GM19193 (cell line): ENCODE measurements at regions not wholly inside any gene's neighbourhood (a gene's known extent, or its start where the extent isn't known, plus 50 kb on each side); places are given as distances from the start of the nearest gene placed in this dataset.

Experiments
- POLR2A ChIP-seq: IDR thresholded peaks from 4 replicates; pipeline ENCODE4 v1.6.1; 2011; ENCODE audit not compliant: insufficient read depth, insufficient read length; ENCODE audit errors: extremely low read depth

- TF ChIP-seq POLR2A: no peak
These were observed 725.9 kb downstream of the TUSC7 start for GRCh38 chr3:117435506-117435905.

GRCh38 chr3:117439812-117440211, 730.2 kb downstream of the TUSC7 start:
- no peak for TF ChIP-seq POLR2A

GRCh38 chr3:117441851-117442250, 732.3 kb downstream of the TUSC7 start:
- no peak for TF ChIP-seq POLR2A

- TF ChIP-seq POLR2A: no peak
These were observed 733.0 kb downstream of the TUSC7 start for GRCh38 chr3:117442566-117442965.

- TF ChIP-seq POLR2A: no peak
These were observed 733.4 kb downstream of the TUSC7 start for GRCh38 chr3:117443014-117443413.

- no peak for TF ChIP-seq POLR2A
These were observed 734.6 kb downstream of the TUSC7 start for GRCh38 chr3:117444175-117444574.

GRCh38 chr3:117447419-117447818, 737.8 kb downstream of the TUSC7 start:
- no peak for TF ChIP-seq POLR2A

GRCh38 chr3:117450026-117450425, 740.4 kb downstream of the TUSC7 start:
- TF ChIP-seq POLR2A: no peak

- no peak for TF ChIP-seq POLR2A
These were observed 744.7 kb downstream of the TUSC7 start for GRCh38 chr3:117454254-117454653.

- TF ChIP-seq POLR2A: no peak
These were observed 745.3 kb downstream of the TUSC7 start for GRCh38 chr3:117454908-117455307.

GRCh38 chr3:117455782-117456181, 746.2 kb downstream of the TUSC7 start:
- TF ChIP-seq POLR2A: no peak

GRCh38 chr3:117463276-117464115, 753.9 kb downstream of the TUSC7 start:
- no peak for TF ChIP-seq POLR2A

GRCh38 chr3:117471831-117472230, 762.3 kb downstream of the TUSC7 start:
- TF ChIP-seq POLR2A: no peak

- no peak for TF ChIP-seq POLR2A
These were observed 764.5 kb downstream of the TUSC7 start for GRCh38 chr3:117473981-117474538.

GRCh38 chr3:117476572-117476971, 767.0 kb downstream of the TUSC7 start:
- TF ChIP-seq POLR2A: no peak

- TF ChIP-seq POLR2A: no peak
These were observed 767.7 kb downstream of the TUSC7 start for GRCh38 chr3:117477214-117477755.
